ENCODE measurements at regions not wholly inside any gene's neighbourhood (a gene's known extent, or its start where the extent isn't known, plus 50 kb on each side); places are given as distances from the start of the nearest gene placed in this dataset.

GRCh38 chr18:42268798-42269197 lies 313.8 kb downstream of the PIK3C3 start:
- POLR2A ChIA-PET: no interaction called here
- CTCF ChIA-PET: no interaction called here
- Mint-ChIP-seq H3K27me3 (ENCODE audit: insufficient read depth, unreplicated experiment) (no peaks in the 10 kb centered on the region), H3K4me1 (ENCODE audit: low read depth, unreplicated experiment) (no peaks in the 10 kb centered on the region), H3K27ac (ENCODE audit: unreplicated experiment) (no peak overlapping the region), H3K9me3 (ENCODE audit: unreplicated experiment) (no peaks in the 10 kb centered on the region), H3K36me3 (ENCODE audit: insufficient read depth, unreplicated experiment) (no peaks in the 10 kb centered on the region), H3K4me3 (ENCODE audit: unreplicated experiment) (no peak overlapping the region)
- Histone ChIP-seq H3K4me1 (no peaks in the 10 kb centered on the region), H3K4me3 (ENCODE audit: low read depth, low read length) (no peak overlapping the region), H3K27me3 (replicated peaks; ENCODE audit: control insufficient read depth, insufficient read depth, low read length) (no peaks in the 10 kb centered on the region), H3K36me3 (ENCODE audit: control insufficient read depth, insufficient read depth, low read length) (no peaks in the 10 kb centered on the region), H3K9me3 (no peaks in the 10 kb centered on the region)
- no peak for TF ChIP-seq CTCF (IDR thresholded peaks at IDR 0.05; ENCODE audit: insufficient read depth in 1 of 2, low read depth in 1 of 2, low read length in 1 of 2, severe bottlenecking in 1 of 2, unreplicated experiment in 1 of 2)
- intact Hi-C loops (cut with micrococcal nuclease; ENCODE audit: unreplicated experiment): no loop called here
- DNase-seq: no peak
- no TSS peak for BruUV-seq (replicated peaks)

GRCh38 chr18:42271647-42272414 lies 316.8 kb downstream of the PIK3C3 start:
- peaks cover 7% of the 10 kb centered on the region for H3K4me1 Mint-ChIP-seq (ENCODE audit: low read depth, unreplicated experiment)
- no peak for DNase-seq
- Histone ChIP-seq H3K9me3 (no peaks in the 10 kb centered on the region), H3K4me1 (no peaks in the 10 kb centered on the region), H3K36me3 (ENCODE audit: control insufficient read depth, insufficient read depth, low read length) (no peaks in the 10 kb centered on the region), H3K27me3 (replicated peaks; ENCODE audit: control insufficient read depth, insufficient read depth, low read length) (no peaks in the 10 kb centered on the region), H3K4me3 (ENCODE audit: low read depth, low read length) (no peak overlapping the region)
- H3K27me3 Mint-ChIP-seq (ENCODE audit: insufficient read depth, unreplicated experiment): no peaks in the 10 kb centered on the region
- no peaks in the 10 kb centered on the region for H3K9me3 Mint-ChIP-seq (ENCODE audit: unreplicated experiment)
- no peaks in the 10 kb centered on the region for H3K36me3 Mint-ChIP-seq (ENCODE audit: insufficient read depth, unreplicated experiment)
- TF ChIP-seq CTCF (IDR thresholded peaks at IDR 0.05; ENCODE audit: insufficient read depth in 1 of 2, low read depth in 1 of 2, low read length in 1 of 2, severe bottlenecking in 1 of 2, unreplicated experiment in 1 of 2): no peak
- no peak overlapping the region for H3K4me3 Mint-ChIP-seq (ENCODE audit: unreplicated experiment)
- intact Hi-C loops (cut with micrococcal nuclease; ENCODE audit: unreplicated experiment): loop anchor here (5.0 kb wide), 1 partner anchor 40 kb away; no protein-coding TSS in a partner anchor
- no peak overlapping the region for H3K27ac Mint-ChIP-seq (ENCODE audit: unreplicated experiment)
- BruUV-seq (replicated peaks): no TSS peak
- ChIA-PET CTCF (interaction anchor here (1.7 kb wide), 1 partner anchor 157 kb away, joined by 6 read pairs; no protein-coding TSS in a partner anchor), POLR2A (no interaction called here)

- CTCF ChIA-PET: interaction anchor here (0.8 kb wide), 1 partner anchor 160 kb away, joined by 3 read pairs; no protein-coding TSS in a partner anchor
- no TSS peak for BruUV-seq (replicated peaks)
Observed at GRCh38 chr18:42274488-42275137, 319.6 kb downstream of the PIK3C3 start.

More at GRCh38 chr18:42274488-42275137, 319.6 kb downstream of the PIK3C3 start:
- Histone ChIP-seq H3K4me3 (ENCODE audit: low read depth, low read length) (no peak overlapping the region), H3K27me3 (replicated peaks; ENCODE audit: control insufficient read depth, insufficient read depth, low read length) (no peaks in the 10 kb centered on the region), H3K4me1 (no peaks in the 10 kb centered on the region), H3K9me3 (no peaks in the 10 kb centered on the region), H3K36me3 (ENCODE audit: control insufficient read depth, insufficient read depth, low read length) (no peaks in the 10 kb centered on the region)
- Mint-ChIP-seq H3K4me3 (ENCODE audit: unreplicated experiment) (no peak overlapping the region), H3K27ac (ENCODE audit: unreplicated experiment) (no peak overlapping the region), H3K27me3 (ENCODE audit: insufficient read depth, unreplicated experiment) (no peaks in the 10 kb centered on the region), H3K36me3 (ENCODE audit: insufficient read depth, unreplicated experiment) (no peaks in the 10 kb centered on the region), H3K4me1 (ENCODE audit: low read depth, unreplicated experiment) (peaks cover 7% of the 10 kb centered on the region), H3K9me3 (ENCODE audit: unreplicated experiment) (no peaks in the 10 kb centered on the region)
- intact Hi-C loops (cut with micrococcal nuclease; ENCODE audit: unreplicated experiment): loop anchor here (1.0 to 5.0 kb wide), 4 partner anchors 42 to 222 kb away; no protein-coding TSS in a partner anchor
- POLR2A ChIA-PET: no interaction called here
- peak in 1 of 2 experiments; percentile 22 for TF ChIP-seq CTCF (IDR thresholded peaks at IDR 0.05; ENCODE audit: insufficient read depth in 1 of 2, low read depth in 1 of 2, low read length in 1 of 2, severe bottlenecking in 1 of 2, unreplicated experiment in 1 of 2)
- DNase-seq: peak; percentile 31 to 32
